HG02642 (cell line): ENCODE measurements at regions not wholly inside any gene's neighbourhood (a gene's known extent, or its start where the extent isn't known, plus 50 kb on each side); places are given as distances from the start of the nearest gene placed in this dataset.

Experiments
- ATAC-seq: cut with Tn5 transposase; IDR thresholded peaks from one replicate; pipeline ENCODE4 v1.9.1; 2021; ENCODE audit warnings: mild to moderate bottlenecking; ENCODE audit not compliant: unreplicated experiment, poor library complexity

DNA sequence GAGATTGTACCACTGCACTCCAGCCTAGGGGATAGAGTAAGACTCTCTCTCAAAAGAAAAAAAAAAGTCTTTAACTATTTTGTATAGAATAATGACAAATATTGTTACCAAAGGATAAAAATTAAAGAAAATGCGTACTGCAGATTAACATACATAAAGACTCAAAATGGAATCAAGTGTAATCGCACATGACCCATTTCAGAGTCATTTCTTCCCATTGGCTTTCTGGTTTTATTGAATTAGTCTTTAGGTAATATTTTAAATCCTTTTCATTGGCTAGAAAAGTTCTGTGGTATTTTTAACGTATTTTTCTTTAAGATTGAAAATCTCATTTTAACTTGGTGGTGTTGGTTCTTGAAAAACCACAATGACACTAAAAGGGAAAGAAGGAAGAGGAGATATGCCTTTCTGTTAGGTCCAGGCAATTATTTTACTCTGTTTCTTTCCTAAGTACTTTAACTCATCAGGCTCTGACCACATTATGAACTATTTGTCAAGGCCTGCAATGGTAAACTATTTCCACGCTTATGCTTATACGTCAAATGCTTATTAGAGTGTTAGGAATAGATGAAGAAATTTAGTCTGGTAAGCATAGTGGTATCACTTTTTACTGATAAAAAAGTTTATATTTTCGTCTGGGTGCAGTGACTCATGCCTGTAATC lies 52.3 kb downstream of the PLEKHG1 start:
- ATAC-seq: no peak

DNA sequence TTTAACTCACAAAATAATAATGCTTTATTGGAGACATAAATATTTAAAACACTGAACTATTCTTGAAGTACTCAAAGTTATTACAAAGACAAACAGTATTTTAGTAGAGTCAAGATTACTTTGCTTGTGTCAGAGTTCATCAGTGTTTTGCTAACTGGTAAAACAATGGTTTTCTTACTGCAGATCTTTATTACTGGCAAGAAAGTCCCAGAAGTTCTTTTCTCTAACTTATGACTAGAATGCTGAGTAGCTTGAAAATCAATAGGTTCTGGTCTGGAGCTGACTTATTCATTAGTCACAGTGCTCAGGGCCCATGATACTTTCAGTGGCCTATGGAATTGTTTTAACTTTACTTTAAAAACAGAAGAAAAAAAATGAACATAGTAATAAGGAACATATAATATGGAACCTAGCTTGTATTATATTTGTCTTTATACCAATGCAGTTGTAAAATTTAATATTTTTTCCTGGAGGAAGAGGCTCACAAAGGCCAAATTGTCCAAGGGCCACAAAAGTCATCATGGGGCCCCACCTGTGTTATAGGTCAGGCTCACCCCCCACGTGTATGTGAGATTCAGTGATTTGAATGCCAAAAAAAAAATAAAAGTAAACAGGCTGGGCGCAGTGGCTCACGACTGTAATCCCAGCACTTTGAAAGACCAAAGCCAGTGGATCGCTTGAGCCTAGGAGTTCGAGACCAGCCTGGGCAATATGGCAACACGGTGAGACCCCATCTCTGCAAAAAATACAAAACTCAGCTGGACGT lies 53.3 kb downstream of the PLEKHG1 start:
- no peak for ATAC-seq

DNA sequence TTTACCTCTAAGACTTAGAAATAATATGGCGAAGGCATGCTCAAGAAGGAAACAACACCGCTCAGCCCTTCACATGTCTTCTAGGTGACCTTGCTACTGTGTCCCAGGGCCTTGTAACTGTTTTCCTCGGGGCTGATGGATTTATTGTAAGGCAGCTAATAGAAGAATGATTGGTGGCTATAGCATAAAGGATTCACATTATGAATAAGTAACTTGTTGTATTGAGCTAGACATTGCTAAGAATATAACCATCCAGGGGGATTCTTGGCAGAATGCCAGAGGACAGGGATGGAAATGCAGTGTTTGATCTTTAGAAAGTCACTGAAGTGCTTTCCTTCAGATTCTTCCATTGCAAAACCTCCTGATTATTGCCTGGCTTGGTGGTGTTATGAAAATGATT lies 54.9 kb downstream of the PLEKHG1 start:
- no peak for ATAC-seq

DNA sequence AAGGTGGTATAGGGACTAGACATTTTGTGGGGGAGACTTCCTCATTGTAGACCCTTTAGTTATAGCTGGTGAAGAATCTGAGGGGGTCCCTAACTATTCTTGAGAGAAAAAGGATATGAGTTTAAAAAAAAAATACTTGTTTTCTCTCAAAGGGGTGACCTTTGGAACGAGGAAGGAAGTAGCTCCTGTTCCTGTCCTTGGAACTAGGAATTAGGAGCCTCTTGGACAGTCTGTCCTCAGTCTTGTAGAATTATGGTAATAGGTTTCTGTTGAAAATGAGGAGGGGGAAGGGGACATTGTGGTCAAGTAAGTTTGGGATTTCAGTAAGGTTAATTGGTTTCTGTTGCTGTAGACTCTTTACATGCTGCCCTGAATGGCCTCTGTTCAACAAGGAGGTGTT lies 56.5 kb downstream of the PLEKHG1 start:
- ATAC-seq: no peak

DNA sequence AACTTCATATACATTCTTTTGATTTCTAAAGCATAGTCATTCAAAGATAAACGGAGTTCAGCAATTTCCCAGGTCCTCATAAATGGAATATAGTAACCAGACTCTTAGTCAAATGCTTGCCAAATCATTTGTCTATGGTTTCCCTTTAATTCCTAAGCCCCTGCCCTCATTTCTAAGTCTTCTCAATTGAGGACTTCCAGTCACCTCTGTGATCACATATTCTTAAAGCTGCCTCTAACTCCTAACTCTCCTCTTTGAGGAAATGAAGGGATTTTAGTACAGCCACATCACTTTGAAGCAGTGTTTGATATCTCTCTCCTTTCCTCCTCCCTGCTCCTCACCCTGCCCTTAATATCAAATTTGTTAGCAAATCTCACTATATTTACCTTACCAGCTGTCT lies 58.7 kb downstream of the PLEKHG1 start:
- ATAC-seq: no peak

DNA sequence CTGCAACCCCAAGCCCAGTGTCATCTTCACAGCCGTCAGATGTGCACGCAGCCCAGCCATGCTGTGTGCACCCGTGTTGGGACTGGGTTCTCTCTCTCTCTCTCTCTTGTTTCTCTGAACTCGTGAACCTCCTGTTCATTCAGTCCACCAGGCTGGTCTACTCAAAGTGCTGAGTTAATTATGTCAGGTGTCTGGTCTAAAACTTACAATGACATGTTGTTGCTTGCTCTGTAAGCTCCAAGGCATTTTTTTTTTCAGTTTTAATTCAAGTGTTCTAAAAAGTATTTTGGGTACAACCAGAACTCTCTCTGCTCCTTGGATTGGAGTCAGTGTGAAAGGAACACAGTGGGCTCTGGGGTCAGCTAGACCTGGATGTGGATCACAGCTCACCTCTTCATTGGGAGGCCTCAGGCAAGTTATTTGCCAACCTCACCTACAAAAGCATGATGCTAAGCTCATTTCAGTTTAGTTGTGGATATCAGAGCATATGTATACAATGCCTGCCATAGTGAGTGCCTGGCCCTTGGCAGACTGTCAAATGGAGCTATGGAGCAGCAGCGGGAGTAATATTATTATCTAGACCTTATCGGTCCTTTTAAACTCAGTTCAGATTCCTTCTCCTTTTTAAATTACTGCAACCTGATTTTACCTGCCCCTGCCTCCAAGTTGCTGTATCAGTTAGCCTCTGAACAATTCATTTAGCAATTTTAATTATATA lies 59.5 kb downstream of the PLEKHG1 start:
- no peak for ATAC-seq

DNA sequence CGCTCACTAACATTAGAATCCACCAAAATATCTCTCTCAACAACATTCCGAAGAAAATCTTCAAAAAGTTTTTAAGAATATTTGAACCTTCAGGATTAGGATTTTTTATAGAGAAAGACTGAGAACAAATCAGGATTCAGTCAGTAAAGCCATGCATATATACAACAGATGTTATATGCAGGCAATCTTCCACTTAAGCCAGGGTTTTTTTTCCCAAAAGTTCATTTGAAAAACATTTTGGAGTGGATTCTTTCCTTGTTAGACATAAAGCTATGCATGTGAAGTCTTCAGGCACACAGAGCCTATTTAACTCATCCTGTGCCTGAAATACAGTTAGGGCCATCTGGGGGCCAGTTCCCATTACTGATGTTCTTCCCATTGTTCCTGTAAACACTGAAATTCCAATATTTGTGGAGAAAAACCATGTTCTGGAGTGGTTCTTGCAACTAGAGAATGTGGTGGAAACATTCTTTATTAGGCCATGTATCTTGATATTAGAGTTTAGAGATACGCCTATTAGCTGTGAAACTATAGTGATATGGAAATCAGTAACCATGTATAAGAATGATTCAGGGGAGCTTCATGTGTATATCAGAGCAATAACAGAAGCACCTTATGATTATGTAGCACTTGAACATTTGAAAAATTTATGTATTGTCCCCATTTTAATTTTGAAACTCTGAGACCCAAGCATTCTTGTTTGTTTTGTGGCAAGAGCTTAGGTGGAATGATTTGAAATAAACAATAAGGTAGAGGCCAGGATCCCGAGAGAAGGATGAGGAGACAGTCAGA lies 61.7 kb downstream of the PLEKHG1 start:
- ATAC-seq: no peak

DNA sequence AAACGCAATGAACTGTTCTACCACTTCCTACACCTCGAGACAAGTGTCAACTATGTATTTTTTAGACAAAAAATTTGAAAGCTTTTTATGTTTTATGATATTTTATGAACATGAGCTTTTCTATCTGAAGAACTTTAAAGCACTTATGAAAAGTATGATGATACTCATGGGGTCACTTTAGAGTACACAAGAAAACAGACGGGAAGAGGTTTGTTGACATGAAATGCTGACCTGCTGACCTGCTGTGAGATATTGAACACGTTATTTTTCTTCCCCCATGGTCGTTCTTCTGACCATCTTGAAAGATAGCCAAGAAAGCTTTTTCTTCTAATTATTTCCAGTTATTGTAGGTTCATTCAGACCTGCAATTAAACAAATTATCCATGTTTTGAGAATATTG lies 63.1 kb downstream of the PLEKHG1 start:
- ATAC-seq: no peak

DNA sequence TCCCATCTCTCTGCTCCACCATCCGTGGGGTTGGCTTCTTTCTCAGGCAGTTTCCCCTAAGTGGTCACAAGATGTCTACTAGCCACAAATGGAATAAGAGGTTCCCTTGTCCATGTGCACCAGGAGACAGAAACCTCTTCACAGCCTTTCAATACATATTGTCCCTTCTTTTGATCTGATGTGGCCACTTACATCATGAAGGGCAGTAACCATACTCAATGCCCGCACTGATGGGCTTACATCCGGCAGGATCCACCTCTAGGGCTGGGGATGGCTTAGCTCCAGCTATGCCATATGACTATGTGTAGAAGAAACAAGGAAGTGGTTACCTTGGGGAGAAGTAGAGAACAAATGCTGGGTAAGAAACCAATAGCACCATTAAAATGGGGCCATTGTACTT lies 64.4 kb downstream of the PLEKHG1 start:
- no peak for ATAC-seq

DNA sequence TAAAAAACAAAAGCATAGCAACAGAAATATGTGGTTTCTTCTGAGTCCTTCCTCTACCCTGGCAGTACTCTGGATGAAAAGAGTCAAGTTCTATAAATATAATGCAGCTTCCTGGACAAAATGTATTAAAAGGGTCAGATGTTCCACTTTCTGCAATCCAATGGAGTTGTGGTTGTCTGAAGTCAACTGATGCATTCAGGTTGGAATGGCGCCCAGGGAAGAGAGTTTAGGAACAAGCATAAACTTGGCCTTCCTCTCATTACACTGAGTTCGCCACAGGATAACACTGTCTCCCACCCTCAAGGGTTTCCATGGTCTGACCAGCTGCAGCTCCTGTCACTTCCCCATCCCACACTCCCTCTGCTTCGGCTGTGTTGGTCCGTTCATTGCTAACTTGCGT lies 66.4 kb downstream of the PLEKHG1 start:
- no peak for ATAC-seq

DNA sequence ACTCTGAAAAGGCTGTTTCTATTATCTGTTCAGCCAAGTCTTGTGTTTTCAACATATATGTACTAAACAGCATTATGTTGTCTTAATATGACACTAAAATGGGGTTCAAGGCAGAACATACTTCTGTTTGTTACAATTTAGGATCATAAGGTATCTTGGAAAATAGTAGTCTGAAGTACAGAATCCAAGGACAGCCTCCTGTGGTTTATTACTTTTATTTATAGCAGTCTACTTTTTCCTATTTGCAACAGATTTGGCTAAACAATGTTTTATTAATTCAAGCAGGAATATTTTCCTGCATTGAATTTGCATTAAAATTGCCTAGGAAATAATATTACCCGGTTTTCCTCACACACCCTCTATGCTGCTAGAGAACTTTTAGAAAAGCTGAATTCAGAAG lies 67.7 kb downstream of the PLEKHG1 start:
- ATAC-seq: no peak

DNA sequence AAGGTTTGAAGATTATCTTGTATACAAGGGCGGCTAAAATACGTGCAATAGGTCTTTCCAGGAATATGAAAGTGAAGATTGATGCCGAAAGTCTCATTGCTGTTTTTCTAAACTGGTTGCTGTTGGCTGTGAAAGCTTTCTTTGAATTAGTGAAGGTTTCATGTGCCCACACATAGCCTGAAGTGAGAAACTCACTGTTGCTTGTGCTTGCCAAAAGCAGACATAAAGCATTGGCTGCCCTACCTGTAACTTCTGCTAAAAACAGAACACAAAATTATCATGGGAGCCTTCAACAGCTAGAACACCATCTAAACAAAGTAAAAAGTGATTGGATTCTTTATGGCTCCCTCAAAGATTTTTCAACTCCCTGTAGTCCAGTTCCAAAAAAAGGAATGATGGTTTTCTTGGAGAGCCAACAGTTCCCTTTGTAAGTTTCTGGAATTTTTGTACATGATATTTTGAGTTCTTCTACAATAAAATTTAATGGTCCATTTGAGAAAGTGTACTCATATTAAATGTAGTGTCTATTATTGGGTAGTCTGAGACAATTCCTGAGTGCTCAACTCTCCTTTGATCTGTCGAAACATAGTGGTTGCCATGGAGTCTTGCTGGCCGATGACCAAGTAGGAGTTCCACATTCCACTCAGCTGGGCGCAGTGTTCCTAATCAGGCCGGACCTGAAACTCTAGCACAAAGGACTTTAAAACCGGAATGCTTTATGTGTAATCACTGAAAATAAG lies 68.5 kb downstream of the PLEKHG1 start:
- ATAC-seq: no peak

DNA sequence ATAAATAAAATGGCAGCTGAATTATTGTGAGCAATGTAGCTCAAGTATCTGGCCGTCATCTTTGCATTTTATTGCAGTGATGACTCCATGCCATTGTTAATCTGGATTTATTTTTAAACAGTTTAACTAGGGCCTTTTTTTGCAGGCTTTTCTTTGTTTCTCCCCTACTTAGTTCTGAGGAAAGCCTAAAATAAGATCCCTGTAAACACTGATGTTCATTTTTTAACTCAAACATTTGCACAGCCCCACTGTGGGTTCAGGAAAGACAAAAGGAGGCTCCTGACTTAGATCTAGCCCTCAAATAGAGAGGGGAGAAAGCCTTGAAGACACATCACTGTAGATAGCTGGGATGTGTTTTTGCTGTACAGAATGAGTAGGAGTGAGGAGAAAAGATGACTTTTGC lies 69.2 kb downstream of the PLEKHG1 start:
- no peak for ATAC-seq

DNA sequence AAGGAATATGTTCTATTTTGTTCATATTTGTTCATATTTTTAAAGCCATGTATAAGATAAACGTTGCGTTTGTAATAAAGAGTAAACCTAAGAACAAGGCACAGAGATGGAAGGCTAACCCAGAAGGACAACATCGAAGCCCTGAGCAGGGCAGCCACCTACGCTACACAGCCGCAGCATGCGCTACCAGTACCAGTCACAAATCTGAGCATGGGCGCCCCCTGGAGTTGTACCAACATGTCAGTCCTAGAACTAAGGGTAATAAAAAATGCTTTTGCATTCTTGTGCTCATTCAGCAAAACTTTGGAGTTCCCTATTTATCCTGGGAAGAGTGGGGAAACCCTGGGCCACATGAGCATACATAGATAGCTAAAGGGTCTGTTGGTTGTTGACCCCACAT lies 70.6 kb downstream of the PLEKHG1 start:
- ATAC-seq: no peak

DNA sequence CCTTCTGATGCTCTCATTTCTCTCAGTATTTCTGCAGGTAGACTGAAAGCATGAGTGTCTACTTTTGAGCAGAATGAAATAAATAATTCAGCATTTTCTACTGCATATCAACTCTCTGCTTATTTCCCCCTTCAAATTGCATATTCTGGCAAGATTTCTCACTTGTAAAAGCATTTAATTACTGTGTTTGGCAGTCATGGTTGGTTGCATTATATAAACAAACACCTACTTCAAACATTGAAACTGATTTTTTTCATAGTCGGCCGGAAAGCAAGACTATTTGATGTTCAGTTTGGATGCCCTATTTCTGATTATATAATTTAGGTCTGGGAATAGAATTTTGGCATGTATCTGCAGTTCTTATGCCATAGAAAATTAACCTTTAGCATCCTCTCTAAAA lies 73.1 kb downstream of the PLEKHG1 start:
- no peak for ATAC-seq

DNA sequence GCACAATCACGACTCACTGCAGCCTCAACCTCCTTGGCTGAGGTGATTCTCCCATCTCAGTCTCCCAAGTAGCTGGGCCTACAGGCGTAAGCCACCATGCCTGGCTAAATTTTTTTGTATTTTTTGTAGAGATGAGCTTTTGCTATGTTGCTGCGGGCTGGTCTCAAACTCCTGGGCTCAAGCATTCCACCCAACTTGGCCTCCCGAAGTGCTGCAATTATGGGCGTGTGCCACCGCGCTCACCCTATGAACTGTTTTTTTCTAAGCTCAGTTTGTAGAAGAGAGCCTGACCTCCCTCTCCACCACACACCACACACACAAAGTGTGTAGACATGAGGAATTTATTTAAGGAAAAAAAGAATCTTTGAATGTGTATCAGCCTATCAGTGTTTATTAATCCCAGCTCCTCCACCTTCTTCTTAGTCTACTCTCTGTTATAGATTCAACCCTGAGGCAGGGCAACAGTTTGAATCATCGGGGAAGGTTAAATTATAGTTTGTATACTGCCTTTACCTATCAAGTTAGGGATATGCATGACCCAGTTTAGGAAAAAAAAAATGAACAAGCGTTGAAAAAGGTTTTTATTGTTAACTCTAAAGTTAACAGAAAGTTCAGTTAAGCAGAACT lies 74.1 kb downstream of the PLEKHG1 start:
- ATAC-seq: no peak

DNA sequence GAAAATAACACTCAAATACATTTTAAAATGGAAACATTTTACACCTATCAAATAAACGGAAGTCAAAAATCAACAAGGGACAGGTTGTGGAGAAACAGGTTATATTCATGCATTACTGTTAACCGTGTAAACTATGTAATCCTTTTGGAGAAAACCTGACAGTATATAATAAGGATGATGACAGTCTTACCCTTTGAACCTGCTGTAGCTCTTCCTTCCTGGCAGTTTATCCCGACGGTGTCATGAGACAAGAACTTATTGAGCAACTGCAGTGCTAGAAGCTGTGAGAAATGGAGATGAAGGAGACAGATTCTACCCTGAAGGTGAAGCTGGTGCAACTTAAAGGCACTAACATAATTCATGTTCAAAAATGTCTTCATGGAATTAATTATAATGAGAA lies 76.7 kb downstream of the PLEKHG1 start:
- no peak for ATAC-seq

DNA sequence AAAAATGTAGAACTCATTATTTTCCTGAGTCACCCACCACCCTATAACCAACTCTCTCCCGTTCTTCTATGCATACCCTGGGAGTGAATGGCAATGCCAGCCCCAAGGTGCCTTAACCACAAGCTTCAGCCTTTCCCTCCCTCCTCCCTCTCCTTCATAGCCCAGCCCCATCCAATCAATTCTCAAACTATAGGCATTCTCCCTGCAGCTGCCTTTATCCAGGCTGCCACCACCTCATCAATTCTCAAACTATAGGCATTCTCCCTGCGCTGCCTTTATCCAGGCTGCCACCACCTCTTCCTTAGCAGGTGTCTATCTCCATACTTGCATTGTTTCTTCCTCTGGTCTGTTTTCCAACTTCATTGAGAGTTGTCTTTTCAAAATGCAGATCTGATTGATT lies 77.1 kb downstream of the PLEKHG1 start:
- ATAC-seq: no peak

DNA sequence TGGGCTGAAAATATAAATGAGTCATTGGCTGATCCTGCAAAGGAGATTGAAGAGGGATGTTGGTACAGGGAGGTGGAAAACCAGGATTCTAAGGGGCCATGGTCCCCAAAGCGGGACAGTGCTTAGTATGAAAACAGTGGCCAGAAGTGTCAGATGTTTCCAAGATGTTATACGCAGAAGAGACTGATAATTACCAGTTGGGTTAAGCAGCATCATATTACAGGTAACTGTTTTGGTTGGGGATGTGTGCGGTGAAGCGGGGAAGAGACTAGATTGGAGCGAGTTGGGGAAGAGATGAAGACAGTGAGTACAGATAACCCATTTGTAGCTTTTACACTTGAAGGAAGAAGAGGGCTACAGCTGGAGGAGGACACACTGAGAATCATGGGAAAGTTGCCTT lies 80.8 kb downstream of the PLEKHG1 start:
- ATAC-seq: no peak
